Left ventricle myocardium inferior (tissue), 1 donor: ENCODE measurements at regions not wholly inside any gene's neighbourhood (a gene's known extent, or its start where the extent isn't known, plus 50 kb on each side); places are given as distances from the start of the nearest gene placed in this dataset.

Experiments
- DNase-seq: peaks from one replicate; pipeline ENCODE4 v3.0.0-alpha.2; 2020
- H3K27ac ChIP-seq: fragments of 200-600 bp; replicated peaks from 2 replicates; pipeline ENCODE4 v1.8.0; 2021
- H3K27me3 ChIP-seq: fragments of 200-600 bp; 2 replicates; pipeline ENCODE4 v1.8.0; 2021; ENCODE audit warnings: low read depth
- H3K36me3 ChIP-seq: fragments of 200-600 bp; 2 replicates; pipeline ENCODE4 v1.8.0; 2021
- H3K4me1 ChIP-seq: fragments of 200-600 bp; 2 replicates; pipeline ENCODE4 v1.8.0; 2021
- H3K4me3 ChIP-seq: fragments of 200-600 bp; 2 replicates; pipeline ENCODE4 v1.8.0; 2021; ENCODE audit warnings: mild to moderate bottlenecking, moderate library complexity
- H3K9me3 ChIP-seq: fragments of 200-600 bp; replicated peaks from 2 replicates; pipeline ENCODE4 v1.8.0; 2021
- CTCF ChIP-seq: fragments of 200-600 bp; IDR thresholded peaks from 2 replicates; pipeline ENCODE4 v1.8.0; 2021; ENCODE audit warnings: antibody characterized with exemption, mild to moderate bottlenecking, borderline replicate concordance
- intact Hi-C: fragments of 100-400 bp; cut with micrococcal nuclease; formaldehyde crosslinking; loops from one replicate; pipeline ENCODE4 v1.11.0; 2022
- donor health status: DM: no; HTN: yes; CAD: no; lungs with severe emphysema.

GRCh38 chr4:134677209-134677814 lies 475.7 kb upstream of the PABPC4L start:
- Histone ChIP-seq H3K4me1 (no peaks in the 10 kb centered on the region), H3K36me3 (no peaks in the 10 kb centered on the region), H3K27ac (no peak overlapping the region), H3K9me3 (no peaks in the 10 kb centered on the region), H3K27me3 (no peaks in the 10 kb centered on the region), H3K4me3 (no peak overlapping the region)
- intact Hi-C loops, result no loop called here
- TF ChIP-seq CTCF, result no peak
- DNase-seq, result no peak

- H3K9me3 ChIP-seq, result peaks cover 16% of the 10 kb centered on the region
- intact Hi-C loops, result no loop called here
- TF ChIP-seq CTCF, result no peak
- no peaks in the 10 kb centered on the region for H3K27me3 ChIP-seq
- no peak overlapping the region for H3K4me3 ChIP-seq
- DNase-seq, result no peak
- no peaks in the 10 kb centered on the region for H3K4me1 ChIP-seq
- H3K27ac ChIP-seq, result no peak overlapping the region
- H3K36me3 ChIP-seq, result no peaks in the 10 kb centered on the region
Measured at GRCh38 chr4:134668237-134668636, 466.6 kb upstream of the PABPC4L start.

GRCh38 chr4:134666640-134667039 lies 465.1 kb upstream of the PABPC4L start:
- DNase-seq, result no peak
- H3K27ac ChIP-seq, result no peak overlapping the region
- no peak for TF ChIP-seq CTCF
- H3K4me3 ChIP-seq, result no peak overlapping the region
- H3K36me3 ChIP-seq, result no peaks in the 10 kb centered on the region
- peaks cover 16% of the 10 kb centered on the region for H3K9me3 ChIP-seq
- no peaks in the 10 kb centered on the region for H3K27me3 ChIP-seq
- intact Hi-C loops, result no loop called here
- no peaks in the 10 kb centered on the region for H3K4me1 ChIP-seq

- Histone ChIP-seq H3K27me3 (no peaks in the 10 kb centered on the region), H3K4me3 (no peak overlapping the region), H3K9me3 (peaks cover 16% of the 10 kb centered on the region), H3K27ac (no peak overlapping the region), H3K4me1 (no peaks in the 10 kb centered on the region), H3K36me3 (no peaks in the 10 kb centered on the region)
- intact Hi-C loops, result no loop called here
- no peak for DNase-seq
- TF ChIP-seq CTCF, result no peak
Measured at GRCh38 chr4:134665429-134665828, 463.8 kb upstream of the PABPC4L start.

GRCh38 chr4:134663742-134664141 lies 462.2 kb upstream of the PABPC4L start:
- H3K27me3 ChIP-seq, result no peaks in the 10 kb centered on the region
- H3K4me1 ChIP-seq, result no peaks in the 10 kb centered on the region
- TF ChIP-seq CTCF, result no peak
- H3K4me3 ChIP-seq, result no peak overlapping the region
- no peak for DNase-seq
- H3K9me3 ChIP-seq, result peaks cover 16% of the 10 kb centered on the region
- intact Hi-C loops, result no loop called here
- H3K27ac ChIP-seq, result no peak overlapping the region
- no peaks in the 10 kb centered on the region for H3K36me3 ChIP-seq
